MCF 10A (cell line): ENCODE measurements at regions not wholly inside any gene's neighbourhood (a gene's known extent, or its start where the extent isn't known, plus 50 kb on each side); places are given as distances from the start of the nearest gene placed in this dataset.
A peak's percentile ranks its signal among the peaks of the same experiment; 100 is the strongest.

Experiments used
- BruUV-seq: library from RNA; stranded (reverse); fragments of 400-500 nt; replicated peaks from 2 replicates; lab custom pipeline; 2021; lab: Mats Ljungman, UMichigan
- CTCF ChIA-PET: fragments of 300-600 bp; sonication (Branson Sonifier 250); formaldehyde crosslinking; extraction: SDS; loops from one replicate; lab custom pipeline; 2021; ENCODE audit warnings: antibody characterized with exemption, inconsistent platforms; lab: Yijun Ruan, JAX
- POLR2A ChIA-PET: fragments of 300-600, 350-650 bp; sonication (Branson Sonifier 250); formaldehyde crosslinking; extraction: SDS; loops from one replicate; lab custom pipeline; 2020; ENCODE audit warnings: antibody characterized with exemption, inconsistent platforms; lab: Yijun Ruan, JAX
- DNase-seq: peaks from one replicate; pipeline ENCODE4 v3.0.0-alpha.2; 2018; ENCODE audit not compliant: unreplicated experiment
- H3K27ac Mint-ChIP-seq: one replicate; pipeline ENCODE4 v1.8.0; 2022; ENCODE audit warnings: mild to moderate bottlenecking, low read depth, mixed read lengths; ENCODE audit not compliant: unreplicated experiment
- H3K27me3 Mint-ChIP-seq: one replicate; pipeline ENCODE4 v1.8.0; 2022; ENCODE audit warnings: mixed read lengths; ENCODE audit not compliant: insufficient read depth, unreplicated experiment
- H3K36me3 Mint-ChIP-seq: one replicate; pipeline ENCODE4 v1.8.0; 2022; ENCODE audit warnings: mild to moderate bottlenecking, moderate library complexity, mixed read lengths; ENCODE audit not compliant: insufficient read depth, unreplicated experiment
- H3K4me1 Mint-ChIP-seq: one replicate; pipeline ENCODE4 v1.8.0; 2022; ENCODE audit warnings: mixed read lengths; ENCODE audit not compliant: insufficient read depth, unreplicated experiment
- H3K4me3 Mint-ChIP-seq: one replicate; pipeline ENCODE4 v1.8.0; 2022; ENCODE audit warnings: mild to moderate bottlenecking, moderate library complexity, mixed read lengths; ENCODE audit not compliant: unreplicated experiment
- H3K9me3 Mint-ChIP-seq: one replicate; pipeline ENCODE4 v1.8.0; 2022; ENCODE audit warnings: mixed read lengths; ENCODE audit not compliant: unreplicated experiment
- CTCF ChIP-seq: fragments of 200-600 bp; IDR thresholded peaks from one replicate; pipeline ENCODE4 v1.8.0; 2022; ENCODE audit warnings: antibody characterized with exemption, mild to moderate bottlenecking; ENCODE audit not compliant: unreplicated experiment
- intact Hi-C: fragments of 100-400 bp; cut with micrococcal nuclease; formaldehyde crosslinking; loops from 2 replicates; pipeline ENCODE4 v1.14.1; 2022

- H3K9me3 Mint-ChIP-seq, result no peaks in the 10 kb centered on the region
- no TSS peak for BruUV-seq
- no peak for DNase-seq
- no peak overlapping the region for H3K4me3 Mint-ChIP-seq
- H3K36me3 Mint-ChIP-seq, result peaks cover 6% of the 10 kb centered on the region
- intact Hi-C loops, result no loop called here
- CTCF ChIA-PET, result interaction anchor here (0.7 kb wide), 1 partner anchor 702 kb away, joined by 3 read pairs; no protein-coding TSS in a partner anchor
- no peak for TF ChIP-seq CTCF
- no peak overlapping the region for H3K27ac Mint-ChIP-seq
- H3K4me1 Mint-ChIP-seq, result peaks cover 4% of the 10 kb centered on the region
- no peaks in the 10 kb centered on the region for H3K27me3 Mint-ChIP-seq
- POLR2A ChIA-PET, result interaction anchor here (1.3 kb wide), 1 partner anchor 12 kb away, joined by 3 read pairs; no protein-coding TSS in a partner anchor
Observed at GRCh38 chr6:77356821-77357220, 106.5 kb downstream of the HTR1B start.

DNA sequence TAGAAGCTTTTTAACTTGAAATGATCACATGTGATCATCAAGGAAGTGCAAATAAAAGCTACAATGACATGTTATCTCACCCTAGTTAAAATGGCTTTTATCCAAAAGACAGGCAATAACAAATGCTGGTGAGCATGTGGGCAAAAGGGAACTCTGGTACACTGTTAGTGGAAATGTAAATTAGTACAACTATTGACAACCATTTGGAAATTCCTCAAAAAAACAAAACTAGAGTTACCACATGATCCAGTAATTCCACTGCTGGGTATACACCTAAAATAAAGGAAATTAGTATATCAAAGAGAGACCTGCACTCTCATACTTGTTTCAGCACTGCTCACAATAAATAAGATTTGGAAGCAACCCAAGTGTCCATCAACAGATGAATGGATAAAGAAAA, 108.7 kb downstream of the HTR1B start:
- H3K27me3 Mint-ChIP-seq, result no peaks in the 10 kb centered on the region
- H3K4me3 Mint-ChIP-seq, result no peak overlapping the region
- CTCF ChIA-PET, result no interaction called here
- POLR2A ChIA-PET, result no interaction called here
- no peaks in the 10 kb centered on the region for H3K9me3 Mint-ChIP-seq
- H3K4me1 Mint-ChIP-seq, result peaks cover 4% of the 10 kb centered on the region
- no peak for DNase-seq
- intact Hi-C loops, result no loop called here
- TF ChIP-seq CTCF, result no peak
- BruUV-seq, result no TSS peak
- peaks cover 12% of the 10 kb centered on the region for H3K36me3 Mint-ChIP-seq
- H3K27ac Mint-ChIP-seq, result peak overlapping the region; percentile 41

GRCh38 chr6:77353129-77353528, 110.2 kb downstream of the HTR1B start:
- POLR2A ChIA-PET, result interaction anchor here (0.7 kb wide), 1 partner anchor 16 kb away, joined by 3 read pairs; no protein-coding TSS in a partner anchor
- Mint-ChIP-seq H3K4me1 (peaks cover 4% of the 10 kb centered on the region), H3K27me3 (no peaks in the 10 kb centered on the region), H3K27ac (no peak overlapping the region), H3K4me3 (no peak overlapping the region), H3K9me3 (no peaks in the 10 kb centered on the region), H3K36me3 (peaks cover 12% of the 10 kb centered on the region)
- TF ChIP-seq CTCF, result no peak
- no TSS peak for BruUV-seq
- DNase-seq, result no peak
- intact Hi-C loops, result no loop called here
- CTCF ChIA-PET, result interaction anchor here (0.6 kb wide), 1 partner anchor 99 kb away, joined by 4 read pairs; no protein-coding TSS in a partner anchor

GRCh38 chr6:77341058-77341986, 122.0 kb downstream of the HTR1B start:
- intact Hi-C loops, result no loop called here
- no peak for TF ChIP-seq CTCF
- BruUV-seq, result no TSS peak
- H3K27me3 Mint-ChIP-seq, result no peaks in the 10 kb centered on the region
- ChIA-PET CTCF (interaction anchor here (0.6 to 0.7 kb wide), 2 partner anchors 18 to 1160 kb away, joined by 5 read pairs; no protein-coding TSS in a partner anchor), POLR2A (interaction anchor here (0.9 kb wide), 1 partner anchor 9 kb away, joined by 3 read pairs; no protein-coding TSS in a partner anchor)
- peak overlapping the region; percentile 50 for H3K27ac Mint-ChIP-seq
- no peak for DNase-seq
- H3K9me3 Mint-ChIP-seq, result peaks cover 8% of the 10 kb centered on the region
- H3K4me1 Mint-ChIP-seq, result peaks cover 7% of the 10 kb centered on the region
- H3K4me3 Mint-ChIP-seq, result no peak overlapping the region
- peaks cover 5% of the 10 kb centered on the region for H3K36me3 Mint-ChIP-seq
